Lower lobe of right lung (tissue), 2 donors: ENCODE measurements at regions not wholly inside any gene's neighbourhood (a gene's known extent, or its start where the extent isn't known, plus 50 kb on each side); places are given as distances from the start of the nearest gene placed in this dataset.
"Not testable (repeated sequence)": the region's sequence is repeated elsewhere in the genome, so short reads cannot be mapped to it uniquely, and the experiment has no call there.

Experiments
- ATAC-seq, 2 donors: fragments of 200-7000 bp; cut with Tn5 transposase; one replicate each; pipeline ENCODE4 v1.9.1; 2020 to 2022; ENCODE audit warnings: mild to moderate bottlenecking in 2 of 2, moderate library complexity in 2 of 2
- DNase-seq: peaks from one replicate; pipeline ENCODE4 v3.0.0-alpha.2; 2020
- H3K27ac ChIP-seq: fragments of 200-600 bp; one replicate; pipeline ENCODE4 v1.8.0; 2022
- H3K27me3 ChIP-seq: fragments of 200-600 bp; one replicate; pipeline ENCODE4 v1.8.0; 2022; ENCODE audit warnings: low read depth
- H3K36me3 ChIP-seq: fragments of 200-600 bp; one replicate; pipeline ENCODE4 v1.8.0; 2022; ENCODE audit warnings: mild to moderate bottlenecking
- H3K4me1 ChIP-seq: fragments of 200-600 bp; one replicate; pipeline ENCODE4 v1.8.0; 2022
- H3K4me3 ChIP-seq: fragments of 200-600 bp; one replicate; pipeline ENCODE4 v1.8.0; 2022; ENCODE audit warnings: mild to moderate bottlenecking
- H3K9me3 ChIP-seq: fragments of 200-600 bp; one replicate; pipeline ENCODE4 v1.8.0; 2022
- CTCF ChIP-seq: fragments of 200-600 bp; IDR thresholded peaks from one replicate; pipeline ENCODE4 v1.8.0; 2022; ENCODE audit warnings: antibody characterized with exemption, mild to moderate bottlenecking
- intact Hi-C: fragments of 100-400 bp; cut with DNase I; formaldehyde crosslinking; loops from one replicate; pipeline ENCODE4 v1.11.0; 2022
- donor health status: DM: no; HTN: yes; CAD: no; lungs with severe emphysema.

GRCh38 chr13:48833412-48833811 lies 142.3 kb upstream of the FNDC3A start:
- H3K27me3 ChIP-seq: no peaks in the 10 kb centered on the region
- no peak for TF ChIP-seq CTCF
- no peaks in the 10 kb centered on the region for H3K9me3 ChIP-seq
- no peak overlapping the region for H3K4me3 ChIP-seq
- DNase-seq (no peak), ATAC-seq (no peak)
- no peaks in the 10 kb centered on the region for H3K4me1 ChIP-seq
- no peaks in the 10 kb centered on the region for H3K36me3 ChIP-seq
- H3K27ac ChIP-seq: no peak overlapping the region
- intact Hi-C loops: no loop called here

- H3K4me1 ChIP-seq, H3K9me3 ChIP-seq, H3K4me3 ChIP-seq, ATAC-seq, H3K36me3 ChIP-seq, H3K27me3 ChIP-seq, DNase-seq, intact Hi-C loops, H3K27ac ChIP-seq: not testable (repeated sequence)
These were observed 140.4 kb upstream of the FNDC3A start for GRCh38 chr13:48835326-48835725.

GRCh38 chr13:48838193-48838973 lies 137.3 kb upstream of the FNDC3A start:
- no peak for ATAC-seq
- TF ChIP-seq CTCF: no peak
- H3K4me3 ChIP-seq: no peak overlapping the region

GRCh38 chr13:48839171-48839570 lies 136.5 kb upstream of the FNDC3A start:
- H3K36me3 ChIP-seq: no peaks in the 10 kb centered on the region
- no peak for TF ChIP-seq CTCF
- H3K4me1 ChIP-seq: no peaks in the 10 kb centered on the region
- no peaks in the 10 kb centered on the region for H3K27me3 ChIP-seq
- intact Hi-C loops: no loop called here
- ATAC-seq: no peak
- no peak overlapping the region for H3K4me3 ChIP-seq
- no peaks in the 10 kb centered on the region for H3K9me3 ChIP-seq
- no peak for DNase-seq
- no peak overlapping the region for H3K27ac ChIP-seq

More at GRCh38 chr13:48838193-48838973, 137.3 kb upstream of the FNDC3A start:
- no peak for DNase-seq
- H3K36me3 ChIP-seq: no peaks in the 10 kb centered on the region
- H3K9me3 ChIP-seq: no peaks in the 10 kb centered on the region
- intact Hi-C loops: no loop called here
- no peaks in the 10 kb centered on the region for H3K27me3 ChIP-seq
- no peaks in the 10 kb centered on the region for H3K4me1 ChIP-seq
- H3K27ac ChIP-seq: no peak overlapping the region

GRCh38 chr13:48840366-48840765 lies 135.3 kb upstream of the FNDC3A start:
- Histone ChIP-seq H3K4me1 (no peaks in the 10 kb centered on the region), H3K4me3 (no peak overlapping the region), H3K27ac (no peak overlapping the region), H3K27me3 (no peaks in the 10 kb centered on the region), H3K9me3 (no peaks in the 10 kb centered on the region), H3K36me3 (no peaks in the 10 kb centered on the region)
- TF ChIP-seq CTCF: no peak
- DNase-seq: no peak
- intact Hi-C loops: no loop called here
- no peak for ATAC-seq

GRCh38 chr13:48842316-48842715 lies 133.4 kb upstream of the FNDC3A start:
- intact Hi-C loops: no loop called here
- no peak overlapping the region for H3K4me3 ChIP-seq
- H3K27ac ChIP-seq: no peak overlapping the region
- no peaks in the 10 kb centered on the region for H3K4me1 ChIP-seq
- no peaks in the 10 kb centered on the region for H3K9me3 ChIP-seq
- DNase-seq (no peak), ATAC-seq (no peak)
- no peaks in the 10 kb centered on the region for H3K36me3 ChIP-seq
- no peaks in the 10 kb centered on the region for H3K27me3 ChIP-seq
- TF ChIP-seq CTCF: no peak
